Endothelial cell (in vitro differentiated cells): ENCODE measurements at regions not wholly inside any gene's neighbourhood (a gene's known extent, or its start where the extent isn't known, plus 50 kb on each side); places are given as distances from the start of the nearest gene placed in this dataset.
"Not testable (repeated sequence)": the region's sequence is repeated elsewhere in the genome, so short reads cannot be mapped to it uniquely, and the experiment has no call there.

Experiments
- DNase-seq: peaks from one replicate; pipeline ENCODE4 v3.0.0; 2021; ENCODE audit warnings: low spot score
- H3K27ac Mint-ChIP-seq: one replicate; pipeline ENCODE4 v1.8.0; 2021; ENCODE audit warnings: mixed read lengths, inconsistent platforms; ENCODE audit not compliant: unreplicated experiment
- H3K27me3 Mint-ChIP-seq: one replicate; pipeline ENCODE4 v1.8.0; 2021; ENCODE audit warnings: mild to moderate bottlenecking, moderate library complexity, mixed read lengths, inconsistent platforms; ENCODE audit not compliant: unreplicated experiment
- H3K36me3 Mint-ChIP-seq: one replicate; pipeline ENCODE4 v1.8.0; 2021; ENCODE audit warnings: mild to moderate bottlenecking, low read depth, mixed read lengths, inconsistent platforms; ENCODE audit not compliant: unreplicated experiment
- H3K4me1 Mint-ChIP-seq: one replicate; pipeline ENCODE4 v1.8.0; 2021; ENCODE audit warnings: mild to moderate bottlenecking, mixed read lengths, inconsistent platforms; ENCODE audit not compliant: unreplicated experiment
- H3K4me3 Mint-ChIP-seq: one replicate; pipeline ENCODE4 v1.8.0; 2021; ENCODE audit warnings: mild to moderate bottlenecking, mixed read lengths, inconsistent platforms; ENCODE audit not compliant: unreplicated experiment
- H3K9me3 Mint-ChIP-seq: one replicate; pipeline ENCODE4 v1.8.0; 2021; ENCODE audit warnings: mixed read lengths, inconsistent platforms; ENCODE audit not compliant: unreplicated experiment
- TF ChIP-seq, protein P1 (sequence below): fragments of 200-600 bp; sonication (generic); IDR thresholded peaks from one replicate; pipeline ENCODE4 v1.5.0; 2021; ENCODE audit warnings: antibody characterized with exemption; ENCODE audit not compliant: unreplicated experiment

DNA sequence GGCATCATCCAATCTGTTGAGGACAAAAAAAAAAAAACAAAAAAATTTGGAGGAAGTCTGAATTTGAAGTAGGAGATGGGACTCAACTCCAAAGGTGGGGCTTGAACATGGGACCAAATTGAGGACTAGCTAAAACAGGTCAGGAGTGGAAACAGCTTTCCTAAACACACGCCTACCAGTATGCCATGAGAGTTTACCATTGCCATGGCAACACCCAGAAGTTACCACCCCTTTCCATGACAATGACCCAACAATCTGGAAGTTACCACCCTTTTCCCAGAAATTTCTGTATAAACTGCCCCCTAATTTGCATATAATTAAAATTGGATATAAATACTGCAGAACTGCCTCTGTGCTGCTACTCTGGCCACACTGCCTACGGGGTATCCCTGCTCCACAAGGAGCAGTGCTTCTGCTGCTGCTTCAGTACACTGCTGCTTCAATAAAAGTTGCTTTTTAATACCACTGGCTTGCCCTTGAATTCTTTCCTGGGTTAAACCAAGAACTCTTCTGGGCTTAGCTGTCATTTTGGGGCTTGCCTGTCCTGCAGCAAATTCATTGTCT lies 73.3 kb upstream of the FSIP2 start:
- H3K27ac Mint-ChIP-seq, result no peak overlapping the region
- H3K27me3 Mint-ChIP-seq, result no peaks in the 10 kb centered on the region
- no peak overlapping the region for H3K4me3 Mint-ChIP-seq
- H3K36me3 Mint-ChIP-seq, result no peaks in the 10 kb centered on the region
- DNase-seq, result no peak
- TF ChIP-seq, protein P1, sequence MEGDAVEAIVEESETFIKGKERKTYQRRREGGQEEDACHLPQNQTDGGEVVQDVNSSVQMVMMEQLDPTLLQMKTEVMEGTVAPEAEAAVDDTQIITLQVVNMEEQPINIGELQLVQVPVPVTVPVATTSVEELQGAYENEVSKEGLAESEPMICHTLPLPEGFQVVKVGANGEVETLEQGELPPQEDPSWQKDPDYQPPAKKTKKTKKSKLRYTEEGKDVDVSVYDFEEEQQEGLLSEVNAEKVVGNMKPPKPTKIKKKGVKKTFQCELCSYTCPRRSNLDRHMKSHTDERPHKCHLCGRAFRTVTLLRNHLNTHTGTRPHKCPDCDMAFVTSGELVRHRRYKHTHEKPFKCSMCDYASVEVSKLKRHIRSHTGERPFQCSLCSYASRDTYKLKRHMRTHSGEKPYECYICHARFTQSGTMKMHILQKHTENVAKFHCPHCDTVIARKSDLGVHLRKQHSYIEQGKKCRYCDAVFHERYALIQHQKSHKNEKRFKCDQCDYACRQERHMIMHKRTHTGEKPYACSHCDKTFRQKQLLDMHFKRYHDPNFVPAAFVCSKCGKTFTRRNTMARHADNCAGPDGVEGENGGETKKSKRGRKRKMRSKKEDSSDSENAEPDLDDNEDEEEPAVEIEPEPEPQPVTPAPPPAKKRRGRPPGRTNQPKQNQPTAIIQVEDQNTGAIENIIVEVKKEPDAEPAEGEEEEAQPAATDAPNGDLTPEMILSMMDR, result no peak
- H3K9me3 Mint-ChIP-seq, result no peaks in the 10 kb centered on the region
- no peaks in the 10 kb centered on the region for H3K4me1 Mint-ChIP-seq

DNA sequence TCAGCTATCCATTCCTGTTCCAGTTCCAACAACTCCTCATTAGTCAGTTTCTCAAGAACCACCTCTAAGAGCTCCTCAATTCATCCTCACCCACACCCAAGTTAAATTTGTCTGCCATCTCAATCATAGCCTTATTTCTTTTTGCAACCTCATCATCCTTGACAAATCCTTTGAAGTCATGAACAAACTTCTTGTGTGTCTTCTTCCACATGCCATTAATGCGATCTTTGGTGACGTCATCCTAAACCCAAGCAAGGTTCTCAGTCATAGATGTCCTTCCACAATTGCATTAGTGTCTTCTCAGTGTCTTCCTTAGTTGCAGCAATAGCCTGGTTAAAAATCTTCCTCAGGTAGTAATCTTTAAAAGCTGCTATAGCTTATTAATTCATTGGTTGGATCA lies 71.2 kb upstream of the FSIP2 start:
- no peaks in the 10 kb centered on the region for H3K36me3 Mint-ChIP-seq
- H3K9me3 Mint-ChIP-seq, result no peaks in the 10 kb centered on the region
- TF ChIP-seq, protein P1, result no peak
- H3K4me3 Mint-ChIP-seq, result no peak overlapping the region
- no peak for DNase-seq
- H3K27ac Mint-ChIP-seq, result no peak overlapping the region
- H3K4me1 Mint-ChIP-seq, result no peaks in the 10 kb centered on the region
- no peaks in the 10 kb centered on the region for H3K27me3 Mint-ChIP-seq

DNA sequence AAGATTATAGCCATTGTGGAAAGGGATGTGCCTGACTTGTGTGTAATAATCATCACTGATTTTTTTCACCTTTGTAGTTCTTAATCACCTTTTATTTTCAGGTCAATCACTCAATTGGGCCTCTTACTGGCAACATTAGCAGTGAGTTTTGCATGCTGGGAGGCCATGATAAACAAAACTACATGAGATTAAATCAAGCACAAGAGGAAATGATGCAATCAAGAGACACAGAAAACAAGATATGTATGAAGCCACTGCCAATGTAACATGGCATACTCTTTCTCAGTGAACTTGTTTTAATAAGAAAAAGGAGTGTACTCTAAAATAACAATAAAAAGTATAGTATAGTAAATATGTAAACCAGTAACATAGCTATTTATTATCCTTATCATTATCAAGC lies 69.9 kb upstream of the FSIP2 start:
- TF ChIP-seq, protein P1, result no peak
- Mint-ChIP-seq H3K27ac (no peak overlapping the region), H3K4me3 (no peak overlapping the region), H3K36me3 (no peaks in the 10 kb centered on the region), H3K4me1 (no peaks in the 10 kb centered on the region), H3K27me3 (no peaks in the 10 kb centered on the region), H3K9me3 (no peaks in the 10 kb centered on the region)
- no peak for DNase-seq

DNA sequence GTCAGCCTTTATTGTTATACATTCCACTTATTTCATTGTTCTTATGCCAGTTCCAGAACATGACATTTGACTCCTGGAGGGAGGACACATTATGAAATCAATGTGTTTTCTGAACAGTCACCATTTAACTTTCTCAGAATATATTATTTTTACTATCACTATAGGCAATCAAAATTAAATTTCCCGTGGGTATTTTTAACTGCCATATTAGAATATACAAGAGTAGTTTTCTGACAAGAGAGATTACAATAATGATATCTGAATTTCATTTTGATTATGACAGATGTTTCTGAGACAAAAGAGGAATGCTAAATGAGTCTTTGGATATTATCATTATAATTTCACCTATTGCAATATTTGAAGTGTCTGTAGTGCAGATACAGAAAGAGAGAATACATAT lies 64.4 kb upstream of the FSIP2 start:
- no peak for DNase-seq
- Mint-ChIP-seq H3K9me3 (no peaks in the 10 kb centered on the region), H3K4me1 (no peaks in the 10 kb centered on the region), H3K4me3 (no peak overlapping the region), H3K36me3 (no peaks in the 10 kb centered on the region), H3K27me3 (no peaks in the 10 kb centered on the region), H3K27ac (no peak overlapping the region)
- TF ChIP-seq, protein P1, result no peak

DNA sequence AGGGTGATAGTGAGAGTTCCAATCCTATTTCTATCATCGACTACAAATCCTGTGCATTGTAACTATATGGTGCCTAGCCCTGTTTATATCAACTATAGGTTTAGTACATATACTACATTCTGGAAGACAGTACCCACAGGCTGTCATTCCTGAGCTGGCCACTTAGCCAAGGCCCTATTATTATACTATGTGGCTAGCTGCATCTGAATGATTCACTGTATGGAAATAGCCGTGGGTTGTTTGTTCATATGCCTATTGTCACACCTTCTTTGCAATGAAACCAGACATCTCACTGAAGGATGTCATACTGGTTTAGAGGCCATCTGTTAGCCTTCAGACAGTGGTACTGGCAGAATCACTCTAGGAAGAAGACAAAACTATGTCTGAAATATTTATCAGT lies 62.3 kb upstream of the FSIP2 start:
- no peak for DNase-seq
- H3K27me3 Mint-ChIP-seq, result no peaks in the 10 kb centered on the region
- H3K4me1 Mint-ChIP-seq, result no peaks in the 10 kb centered on the region
- no peak overlapping the region for H3K27ac Mint-ChIP-seq
- TF ChIP-seq, protein P1, result no peak
- no peaks in the 10 kb centered on the region for H3K9me3 Mint-ChIP-seq
- no peak overlapping the region for H3K4me3 Mint-ChIP-seq
- H3K36me3 Mint-ChIP-seq, result no peaks in the 10 kb centered on the region

DNA sequence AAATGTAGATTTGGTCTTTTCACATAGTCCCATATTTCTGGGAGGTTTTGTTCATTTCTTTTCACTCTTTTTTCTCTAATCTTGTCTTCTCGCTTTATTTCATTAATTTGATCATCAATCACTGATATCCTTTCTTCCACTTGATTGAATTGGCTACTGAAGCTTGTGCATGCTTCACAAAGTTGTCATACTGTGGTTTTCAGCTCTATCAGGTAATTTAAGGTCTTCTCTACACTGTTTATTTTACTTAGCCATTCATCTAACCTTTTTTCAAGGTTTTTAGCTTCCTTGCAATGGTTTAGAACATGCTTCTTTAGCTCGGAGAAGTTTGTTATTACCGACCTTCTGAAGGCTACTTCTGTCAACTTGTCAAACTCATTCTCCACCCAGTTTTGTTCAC lies 51.6 kb upstream of the FSIP2 start:
- not testable (repeated sequence) for H3K4me3 Mint-ChIP-seq, H3K27me3 Mint-ChIP-seq, H3K9me3 Mint-ChIP-seq, H3K4me1 Mint-ChIP-seq, H3K36me3 Mint-ChIP-seq, H3K27ac Mint-ChIP-seq, DNase-seq
